AG09319 (cell line): ENCODE measurements at regions not wholly inside any gene's neighbourhood (a gene's known extent, or its start where the extent isn't known, plus 50 kb on each side); places are given as distances from the start of the nearest gene placed in this dataset.

Source experiments
- DNase-seq: peaks from one replicate; pipeline ENCODE4 v3.0.0-alpha.2; 2010; ENCODE audit warnings: low read depth; ENCODE audit errors: extremely low read depth
- CTCF ChIP-seq: IDR thresholded peaks from 2 replicates; pipeline ENCODE4 v1.5.1; 2011; ENCODE audit warnings: low read depth, mild to moderate bottlenecking, inconsistent platforms, low read length, moderate library complexity

GRCh38 chr6:137434640-137435039, 59.6 kb downstream of the OLIG3 start:
- no peak for DNase-seq
- no peak for TF ChIP-seq CTCF

- no peak for DNase-seq
Observed at GRCh38 chr6:137432054-137432611, 62.1 kb downstream of the OLIG3 start.

GRCh38 chr6:137430954-137431353, 63.2 kb downstream of the OLIG3 start:
- TF ChIP-seq CTCF = no peak
- DNase-seq = no peak

More at GRCh38 chr6:137432054-137432611, 62.1 kb downstream of the OLIG3 start:
- no peak for TF ChIP-seq CTCF

GRCh38 chr6:137427656-137428290, 66.4 kb downstream of the OLIG3 start:
- no peak for TF ChIP-seq CTCF
- no peak for DNase-seq

- DNase-seq = no peak
- no peak for TF ChIP-seq CTCF
Observed at GRCh38 chr6:137426007-137426689, 68.0 kb downstream of the OLIG3 start.

- no peak for DNase-seq
- no peak for TF ChIP-seq CTCF
Observed at GRCh38 chr6:137424251-137424650, 69.9 kb downstream of the OLIG3 start.

- DNase-seq = no peak
- no peak for TF ChIP-seq CTCF
Observed at GRCh38 chr6:137423451-137424168, 70.6 kb downstream of the OLIG3 start.
